ENCODE measurements at regions not wholly inside any gene's neighbourhood (a gene's known extent, or its start where the extent isn't known, plus 50 kb on each side); places are given as distances from the start of the nearest gene placed in this dataset.

- Histone ChIP-seq H3K4me1 (ENCODE audit: control insufficient read depth in 1 of 2, insufficient read depth in 2 of 2, low read length in 2 of 2) (no peaks in the 10 kb centered on the region), H3K27ac (ENCODE audit: low read depth in 1 of 2, low read length in 2 of 2) (no peak overlapping the region), H3K27me3 (ENCODE audit: control insufficient read depth in 1 of 2, insufficient read depth in 2 of 2, low read length in 1 of 2) (no peaks in the 10 kb centered on the region), H3K9me3 (ENCODE audit: control insufficient read depth, low read length) (peaks cover 3% of the 10 kb centered on the region), H3K36me3 (ENCODE audit: control insufficient read depth in 1 of 2, insufficient read depth in 2 of 2, low read length in 1 of 2) (no peaks in the 10 kb centered on the region), H3K4me3 (ENCODE audit: low read length in 2 of 2) (no peak overlapping the region)
- intact Hi-C loops (cut with DNase I): no loop called here
- ATAC-seq (ENCODE audit: low FRiP score): no peak
- no peak for DNase-seq
These were observed 691.9 kb upstream of the SOX9 start for GRCh38 chr17:71428897-71429296.

DNA sequence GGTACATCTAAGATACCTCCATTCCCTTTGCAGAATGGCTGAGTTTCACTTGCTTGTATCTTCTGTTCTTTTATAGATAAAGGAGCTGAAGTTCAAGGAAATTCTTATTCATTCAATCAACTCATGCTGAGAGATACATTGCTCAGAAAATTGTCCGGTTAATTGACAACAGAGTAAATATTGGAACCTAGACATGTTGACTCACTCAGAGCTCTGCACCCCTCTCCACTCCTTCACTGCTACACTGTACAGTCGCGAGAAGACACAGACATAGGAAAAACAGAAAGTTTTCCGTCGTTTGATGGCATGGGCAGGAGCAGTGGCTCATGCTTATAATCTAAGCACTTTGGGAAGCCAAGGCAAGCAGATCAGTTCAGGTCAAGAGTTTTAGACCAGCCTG lies 690.5 kb upstream of the SOX9 start:
- H3K4me3 ChIP-seq (ENCODE audit: low read length in 2 of 2): no peak overlapping the region
- intact Hi-C loops (cut with DNase I): no loop called here
- H3K9me3 ChIP-seq (ENCODE audit: control insufficient read depth, low read length): peaks cover 2% of the 10 kb centered on the region
- ATAC-seq (ENCODE audit: low FRiP score): no peak
- H3K27me3 ChIP-seq (ENCODE audit: control insufficient read depth in 1 of 2, insufficient read depth in 2 of 2, low read length in 1 of 2): no peaks in the 10 kb centered on the region
- H3K36me3 ChIP-seq (ENCODE audit: control insufficient read depth in 1 of 2, insufficient read depth in 2 of 2, low read length in 1 of 2): no peaks in the 10 kb centered on the region
- DNase-seq: no peak
- H3K27ac ChIP-seq (ENCODE audit: low read depth in 1 of 2, low read length in 2 of 2): no peak overlapping the region
- H3K4me1 ChIP-seq (ENCODE audit: control insufficient read depth in 1 of 2, insufficient read depth in 2 of 2, low read length in 2 of 2): no peaks in the 10 kb centered on the region
- WGBS, 2 donors: 48 to 73% methylated on average over 5 of the region's 5 CpGs

GRCh38 chr17:71431146-71431545 lies 689.7 kb upstream of the SOX9 start:
- Histone ChIP-seq H3K4me3 (ENCODE audit: low read length in 2 of 2) (no peak overlapping the region), H3K27me3 (ENCODE audit: control insufficient read depth in 1 of 2, insufficient read depth in 2 of 2, low read length in 1 of 2) (no peaks in the 10 kb centered on the region), H3K36me3 (ENCODE audit: control insufficient read depth in 1 of 2, insufficient read depth in 2 of 2, low read length in 1 of 2) (no peaks in the 10 kb centered on the region), H3K9me3 (ENCODE audit: control insufficient read depth, low read length) (peaks cover 2% of the 10 kb centered on the region), H3K27ac (ENCODE audit: low read depth in 1 of 2, low read length in 2 of 2) (no peak overlapping the region), H3K4me1 (ENCODE audit: control insufficient read depth in 1 of 2, insufficient read depth in 2 of 2, low read length in 2 of 2) (no peaks in the 10 kb centered on the region)
- DNase-seq (no peak), ATAC-seq (ENCODE audit: low FRiP score) (no peak)
- intact Hi-C loops (cut with DNase I): no loop called here
- WGBS, 2 donors: 3 to 37% methylated on average over 2 of the region's 2 CpGs

DNA sequence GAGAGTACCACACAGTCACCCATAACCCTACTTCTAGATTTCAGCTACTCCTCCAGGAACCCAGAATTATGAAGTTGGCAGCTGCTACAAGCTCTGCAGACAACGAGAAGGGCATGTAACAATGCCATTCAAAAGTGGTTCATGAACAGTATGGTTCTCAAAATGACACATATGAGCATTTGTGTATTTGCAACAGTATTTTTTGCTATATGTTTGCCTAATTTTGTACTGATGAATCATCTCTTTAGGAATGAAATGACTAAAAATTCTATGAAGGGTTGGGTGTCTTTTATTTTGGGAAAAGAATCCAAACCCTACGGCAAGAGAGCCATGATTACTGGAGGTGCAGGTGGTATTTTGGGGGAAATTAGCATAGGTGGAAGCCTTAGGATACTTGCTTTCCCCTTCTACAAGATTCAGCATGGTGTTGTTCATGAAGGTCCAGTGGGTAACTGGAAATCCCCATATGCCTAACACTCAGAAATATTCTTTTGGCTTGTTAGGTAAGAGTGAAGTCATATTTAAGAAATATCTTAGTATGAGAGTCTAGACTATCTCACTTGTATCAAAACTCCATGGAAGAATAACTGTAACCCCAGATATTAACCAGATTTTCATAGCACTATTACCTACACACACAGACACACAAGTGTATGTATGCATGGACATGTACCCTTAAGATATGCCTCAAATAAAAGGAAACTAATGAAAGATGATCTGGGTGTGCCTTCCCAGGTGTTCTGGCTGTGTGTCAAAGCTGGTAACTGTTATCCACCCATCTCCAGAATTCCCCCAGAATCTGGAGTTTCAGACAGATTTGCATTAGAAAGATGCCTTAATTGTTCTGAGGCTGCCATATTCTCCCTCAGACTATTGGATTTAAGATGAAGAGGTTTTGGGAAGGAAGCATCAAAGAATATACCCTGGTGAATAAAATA lies 688.2 kb upstream of the SOX9 start:
- intact Hi-C loops (cut with DNase I): no loop called here
- Histone ChIP-seq H3K36me3 (ENCODE audit: control insufficient read depth in 1 of 2, insufficient read depth in 2 of 2, low read length in 1 of 2) (no peaks in the 10 kb centered on the region), H3K27me3 (ENCODE audit: control insufficient read depth in 1 of 2, insufficient read depth in 2 of 2, low read length in 1 of 2) (no peaks in the 10 kb centered on the region), H3K27ac (ENCODE audit: low read depth in 1 of 2, low read length in 2 of 2) (no peak overlapping the region), H3K4me3 (ENCODE audit: low read length in 2 of 2) (no peak overlapping the region), H3K9me3 (ENCODE audit: control insufficient read depth, low read length) (peaks cover 2% of the 10 kb centered on the region), H3K4me1 (ENCODE audit: control insufficient read depth in 1 of 2, insufficient read depth in 2 of 2, low read length in 2 of 2) (no peaks in the 10 kb centered on the region)
- ATAC-seq (ENCODE audit: low FRiP score): no peak
- DNase-seq: no peak
- 74% methylated on average over 2 of the region's 2 CpGs for WGBS, 2 donors

DNA sequence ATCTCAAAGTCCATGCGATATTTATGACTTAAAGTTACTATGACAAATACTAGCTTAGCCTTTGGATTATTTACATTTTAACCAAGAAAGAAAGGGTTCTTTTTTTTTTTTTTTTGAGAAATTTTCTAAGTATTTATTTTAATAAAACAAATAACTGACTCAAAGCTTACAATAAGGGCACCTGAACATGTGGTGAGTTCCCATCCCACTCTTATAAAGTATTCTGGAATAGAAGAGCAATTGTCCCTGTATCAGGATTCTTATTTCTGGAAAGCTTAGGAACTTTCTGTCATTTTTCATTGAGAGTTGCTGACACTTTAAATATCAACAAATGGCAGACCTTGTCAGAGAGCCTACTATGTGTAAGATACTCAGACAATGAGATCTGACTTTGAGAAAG lies 686.1 kb upstream of the SOX9 start:
- no peak for ATAC-seq (ENCODE audit: low FRiP score)

DNA sequence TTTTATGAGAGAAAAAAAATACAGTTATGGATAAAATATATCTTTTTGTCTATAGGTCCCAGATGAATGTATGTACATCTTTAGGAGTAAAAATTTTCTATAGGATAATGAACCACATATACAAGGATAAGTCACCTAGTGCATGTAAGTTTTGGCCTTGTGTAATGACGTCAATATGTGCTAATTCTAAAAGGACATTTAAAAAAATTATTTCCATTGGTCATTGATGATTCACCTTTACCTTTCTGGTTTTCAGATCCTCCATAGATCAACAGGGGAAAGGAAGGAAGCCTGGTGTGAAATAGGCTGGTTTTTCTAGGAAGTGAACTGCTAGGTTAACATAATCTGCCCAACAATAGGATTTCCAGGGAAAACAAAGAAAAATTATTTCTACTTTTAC lies 684.3 kb upstream of the SOX9 start:
- peaks cover 0 to 2% of the 10 kb centered on the region in 2 donors for H3K4me1 ChIP-seq (ENCODE audit: control insufficient read depth in 1 of 2, insufficient read depth in 2 of 2, low read length in 2 of 2)
- WGBS, 2 donors: 79 to 80% methylated on average over 1 of the region's 1 CpG

More for the DNA sequence above, 686.1 kb upstream of the SOX9 start:
- H3K9me3 ChIP-seq (ENCODE audit: control insufficient read depth, low read length): peaks cover 2% of the 10 kb centered on the region
- no peak overlapping the region for H3K4me3 ChIP-seq (ENCODE audit: low read length in 2 of 2)
- 89 to 93% methylated on average over 1 of the region's 1 CpG for whole genome bisulfite sequencing, 2 donors
- peaks cover 0 to 2% of the 10 kb centered on the region in 2 donors for H3K4me1 ChIP-seq (ENCODE audit: control insufficient read depth in 1 of 2, insufficient read depth in 2 of 2, low read length in 2 of 2)
- no peaks in the 10 kb centered on the region for H3K27me3 ChIP-seq (ENCODE audit: control insufficient read depth in 1 of 2, insufficient read depth in 2 of 2, low read length in 1 of 2)
- no peak for DNase-seq
- intact Hi-C loops (cut with DNase I): no loop called here
- no peaks in the 10 kb centered on the region for H3K36me3 ChIP-seq (ENCODE audit: control insufficient read depth in 1 of 2, insufficient read depth in 2 of 2, low read length in 1 of 2)
- H3K27ac ChIP-seq (ENCODE audit: low read depth in 1 of 2, low read length in 2 of 2): no peak overlapping the region

DNA sequence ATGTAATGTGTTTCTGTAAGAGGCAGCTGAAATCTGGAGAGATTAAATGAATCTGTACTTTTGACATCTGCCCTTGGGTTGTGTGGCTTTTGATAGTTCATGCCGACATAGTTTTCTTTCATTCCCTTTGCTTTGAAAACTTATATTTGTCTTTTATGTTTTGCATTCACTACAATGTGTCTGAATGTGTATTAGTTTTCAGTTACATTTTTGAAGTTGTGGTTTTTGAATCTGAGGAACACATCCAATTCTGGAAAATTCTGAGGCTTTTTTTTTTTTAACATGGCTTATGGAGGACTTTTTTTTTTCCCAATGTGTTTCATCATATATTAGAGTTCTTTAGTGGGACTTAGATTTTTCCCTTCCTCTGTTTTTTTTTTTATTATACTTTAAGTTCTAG lies 683.7 kb upstream of the SOX9 start:
- no peak overlapping the region for H3K4me3 ChIP-seq (ENCODE audit: low read length in 2 of 2)
- 20 to 41% methylated on average over 1 of the region's 1 CpG for WGBS, 2 donors
- no peak for ATAC-seq (ENCODE audit: low FRiP score)

More for the DNA sequence above, 684.3 kb upstream of the SOX9 start:
- intact Hi-C loops (cut with DNase I): no loop called here
- no peaks in the 10 kb centered on the region for H3K36me3 ChIP-seq (ENCODE audit: control insufficient read depth in 1 of 2, insufficient read depth in 2 of 2, low read length in 1 of 2)
- DNase-seq (no peak), ATAC-seq (ENCODE audit: low FRiP score) (no peak)
- H3K27me3 ChIP-seq (ENCODE audit: control insufficient read depth in 1 of 2, insufficient read depth in 2 of 2, low read length in 1 of 2): no peaks in the 10 kb centered on the region
- H3K4me3 ChIP-seq (ENCODE audit: low read length in 2 of 2): no peak overlapping the region
- H3K27ac ChIP-seq (ENCODE audit: low read depth in 1 of 2, low read length in 2 of 2): no peak overlapping the region
- H3K9me3 ChIP-seq (ENCODE audit: control insufficient read depth, low read length): no peaks in the 10 kb centered on the region

DNA sequence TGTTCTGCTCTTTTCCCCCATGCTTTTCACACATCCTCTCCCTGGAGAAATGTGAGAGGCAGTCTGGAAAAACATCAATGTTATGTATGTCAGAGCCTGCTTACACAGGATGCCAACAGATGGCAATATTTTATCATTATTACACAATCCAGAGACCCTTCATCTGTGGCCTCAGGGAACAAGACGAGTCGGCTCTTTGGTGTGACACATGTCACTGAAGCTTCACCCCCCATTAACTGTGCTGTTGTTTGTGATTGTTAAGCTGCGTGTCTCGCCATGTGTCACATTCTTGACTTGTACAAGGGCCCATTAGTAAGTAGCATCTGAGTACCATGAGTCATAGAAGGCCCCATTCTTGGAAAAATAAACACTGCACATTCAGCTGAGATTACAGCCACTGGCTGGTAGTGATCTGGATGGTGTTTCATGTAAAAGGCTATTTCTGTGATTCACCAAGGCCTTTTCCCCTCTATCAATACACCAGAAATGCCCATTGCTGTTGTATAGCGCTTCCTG lies 682.1 kb upstream of the SOX9 start:
- H3K27me3 ChIP-seq (ENCODE audit: control insufficient read depth in 1 of 2, insufficient read depth in 2 of 2, low read length in 1 of 2): no peaks in the 10 kb centered on the region
- DNase-seq: no peak
- no peak for ATAC-seq (ENCODE audit: low FRiP score)
- H3K27ac ChIP-seq (ENCODE audit: low read depth in 1 of 2, low read length in 2 of 2): no peak overlapping the region
- no peaks in the 10 kb centered on the region for H3K36me3 ChIP-seq (ENCODE audit: control insufficient read depth in 1 of 2, insufficient read depth in 2 of 2, low read length in 1 of 2)
- H3K9me3 ChIP-seq (ENCODE audit: control insufficient read depth, low read length): no peaks in the 10 kb centered on the region
- H3K4me1 ChIP-seq (ENCODE audit: control insufficient read depth in 1 of 2, insufficient read depth in 2 of 2, low read length in 2 of 2): peaks cover 0 to 2% of the 10 kb centered on the region in 2 donors
- no peak overlapping the region for H3K4me3 ChIP-seq (ENCODE audit: low read length in 2 of 2)
- intact Hi-C loops (cut with DNase I): no loop called here
- WGBS, 2 donors: 16 to 17% methylated on average over 5 of the region's 5 CpGs

More for the DNA sequence above, 683.7 kb upstream of the SOX9 start:
- H3K4me1 ChIP-seq (ENCODE audit: control insufficient read depth in 1 of 2, insufficient read depth in 2 of 2, low read length in 2 of 2): peaks cover 0 to 2% of the 10 kb centered on the region in 2 donors
- no peak overlapping the region for H3K27ac ChIP-seq (ENCODE audit: low read depth in 1 of 2, low read length in 2 of 2)
- intact Hi-C loops (cut with DNase I): no loop called here
- H3K9me3 ChIP-seq (ENCODE audit: control insufficient read depth, low read length): no peaks in the 10 kb centered on the region
- no peaks in the 10 kb centered on the region for H3K36me3 ChIP-seq (ENCODE audit: control insufficient read depth in 1 of 2, insufficient read depth in 2 of 2, low read length in 1 of 2)
- DNase-seq: no peak
- H3K27me3 ChIP-seq (ENCODE audit: control insufficient read depth in 1 of 2, insufficient read depth in 2 of 2, low read length in 1 of 2): no peaks in the 10 kb centered on the region

DNA sequence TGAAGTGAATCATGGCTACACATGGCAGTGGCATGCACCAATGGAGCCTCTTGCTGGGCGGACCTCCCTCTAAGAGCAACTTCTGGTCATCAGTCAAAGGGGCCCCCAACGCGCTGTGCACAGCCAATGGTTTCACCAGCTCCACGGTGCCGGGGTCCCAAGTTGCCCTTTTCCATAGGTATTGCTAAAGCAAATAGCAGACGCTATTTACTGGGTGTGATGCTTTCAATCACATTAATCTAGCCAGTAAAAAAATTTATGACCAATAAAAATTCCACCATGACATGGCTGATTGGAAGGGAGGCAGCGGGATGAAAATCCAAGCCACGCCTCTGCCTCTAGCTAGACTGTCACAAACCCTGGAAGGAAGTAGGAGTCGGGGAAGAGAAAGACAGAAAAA lies 680.3 kb upstream of the SOX9 start:
- ATAC-seq (ENCODE audit: low FRiP score) (no peak), DNase-seq (no peak)
- WGBS, 2 donors: 20 to 51% methylated on average over 9 of the region's 9 CpGs
- no peaks in the 10 kb centered on the region for H3K36me3 ChIP-seq (ENCODE audit: control insufficient read depth in 1 of 2, insufficient read depth in 2 of 2, low read length in 1 of 2)
- intact Hi-C loops (cut with DNase I): no loop called here
- H3K4me3 ChIP-seq (ENCODE audit: low read length in 2 of 2): no peak overlapping the region
- no peak overlapping the region for H3K27ac ChIP-seq (ENCODE audit: low read depth in 1 of 2, low read length in 2 of 2)
- H3K27me3 ChIP-seq (ENCODE audit: control insufficient read depth in 1 of 2, insufficient read depth in 2 of 2, low read length in 1 of 2): no peaks in the 10 kb centered on the region
- H3K4me1 ChIP-seq (ENCODE audit: control insufficient read depth in 1 of 2, insufficient read depth in 2 of 2, low read length in 2 of 2): peaks cover 0 to 2% of the 10 kb centered on the region in 2 donors
- no peaks in the 10 kb centered on the region for H3K9me3 ChIP-seq (ENCODE audit: control insufficient read depth, low read length)
